Osteoblast (primary cell): ENCODE measurements at regions not wholly inside any gene's neighbourhood (a gene's known extent, or its start where the extent isn't known, plus 50 kb on each side); places are given as distances from the start of the nearest gene placed in this dataset.

Experiments used
- DNase-seq: peaks from one replicate; pipeline ENCODE4 v3.0.0; 2011; ENCODE audit warnings: low spot score, mixed read lengths; ENCODE audit not compliant: insufficient read length; ENCODE audit errors: missing footprints
- H2AFZ ChIP-seq: 2 replicates; pipeline ENCODE4 v1.6.0; 2011; ENCODE audit warnings: mild to moderate bottlenecking, low read length
- H3K27ac ChIP-seq: 2 replicates; pipeline ENCODE4 v1.5.1; 2011; ENCODE audit warnings: mild to moderate bottlenecking, low read depth, low read length, moderate library complexity
- H3K27me3 ChIP-seq: 2 replicates; pipeline ENCODE4 v1.6.0; 2012; ENCODE audit warnings: mild to moderate bottlenecking, control low read depth, inconsistent platforms, low read length, moderate library complexity; ENCODE audit not compliant: insufficient read depth
- H3K36me3 ChIP-seq: 2 replicates; pipeline ENCODE4 v1.5.1; 2011; ENCODE audit warnings: mild to moderate bottlenecking, low read length, control low read depth, moderate library complexity; ENCODE audit not compliant: insufficient read depth
- H3K4me1 ChIP-seq: 2 replicates; pipeline ENCODE4 v1.5.1; 2011; ENCODE audit warnings: mild to moderate bottlenecking, low read length, control low read depth, moderate library complexity; ENCODE audit not compliant: insufficient read depth
- H3K4me2 ChIP-seq: 2 replicates; pipeline ENCODE4 v1.6.0; 2011; ENCODE audit warnings: mild to moderate bottlenecking, low read length; ENCODE audit not compliant: insufficient read depth
- H3K4me3 ChIP-seq: fragments of 200-600 bp; sonication (generic); 3 replicates; pipeline ENCODE4 v1.5.1; 2012; ENCODE audit warnings: mild to moderate bottlenecking, low read length, inconsistent platforms; ENCODE audit not compliant: insufficient read depth
- H3K79me2 ChIP-seq: 2 replicates; pipeline ENCODE4 v1.6.0; 2012; ENCODE audit warnings: mild to moderate bottlenecking, low read length, control low read depth, inconsistent platforms; ENCODE audit not compliant: insufficient read depth
- H3K9me3 ChIP-seq: 2 replicates; pipeline ENCODE4 v1.5.1; 2011; ENCODE audit warnings: low read depth, low read length, control low read depth
- H4K20me1 ChIP-seq: 2 replicates; pipeline ENCODE4 v1.6.0; 2012; ENCODE audit warnings: mild to moderate bottlenecking, low read length, control low read depth; ENCODE audit not compliant: insufficient read depth
- TF ChIP-seq, protein P1 (sequence below): IDR thresholded peaks from 2 replicates; pipeline ENCODE4 v1.5.1; 2011; ENCODE audit warnings: mild to moderate bottlenecking, low read depth, low read length, moderate library complexity; ENCODE audit errors: extremely low read depth

DNA sequence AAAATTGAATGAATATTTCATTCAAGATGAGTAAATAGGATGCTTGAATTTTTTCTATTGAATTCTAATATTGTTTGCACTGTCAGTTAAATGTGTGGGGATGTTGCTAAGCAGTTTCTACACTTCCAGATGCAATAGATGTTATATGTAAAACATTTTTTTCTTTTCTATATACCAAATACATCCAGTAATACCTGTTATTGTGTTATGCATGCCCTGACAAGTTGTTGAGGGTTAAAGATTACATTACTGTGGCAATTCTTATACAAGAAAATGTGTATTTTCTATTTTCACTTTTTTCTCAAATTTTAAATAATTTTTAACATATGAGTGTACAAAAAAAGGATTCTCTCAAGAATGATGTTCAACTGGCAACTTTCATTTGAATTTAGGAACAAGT lies 713.9 kb downstream of the GATA3 start:
- Histone ChIP-seq H2AFZ (no peak overlapping the region), H3K9me3 (no peaks in the 10 kb centered on the region), H3K27me3 (no peaks in the 10 kb centered on the region), H3K79me2 (no peaks in the 10 kb centered on the region), H3K4me2 (no peak overlapping the region), H3K36me3 (no peaks in the 10 kb centered on the region), H3K4me1 (no peaks in the 10 kb centered on the region), H3K4me3 (no peak overlapping the region), H4K20me1 (no peaks in the 10 kb centered on the region), H3K27ac (no peak overlapping the region)
- TF ChIP-seq, protein P1, sequence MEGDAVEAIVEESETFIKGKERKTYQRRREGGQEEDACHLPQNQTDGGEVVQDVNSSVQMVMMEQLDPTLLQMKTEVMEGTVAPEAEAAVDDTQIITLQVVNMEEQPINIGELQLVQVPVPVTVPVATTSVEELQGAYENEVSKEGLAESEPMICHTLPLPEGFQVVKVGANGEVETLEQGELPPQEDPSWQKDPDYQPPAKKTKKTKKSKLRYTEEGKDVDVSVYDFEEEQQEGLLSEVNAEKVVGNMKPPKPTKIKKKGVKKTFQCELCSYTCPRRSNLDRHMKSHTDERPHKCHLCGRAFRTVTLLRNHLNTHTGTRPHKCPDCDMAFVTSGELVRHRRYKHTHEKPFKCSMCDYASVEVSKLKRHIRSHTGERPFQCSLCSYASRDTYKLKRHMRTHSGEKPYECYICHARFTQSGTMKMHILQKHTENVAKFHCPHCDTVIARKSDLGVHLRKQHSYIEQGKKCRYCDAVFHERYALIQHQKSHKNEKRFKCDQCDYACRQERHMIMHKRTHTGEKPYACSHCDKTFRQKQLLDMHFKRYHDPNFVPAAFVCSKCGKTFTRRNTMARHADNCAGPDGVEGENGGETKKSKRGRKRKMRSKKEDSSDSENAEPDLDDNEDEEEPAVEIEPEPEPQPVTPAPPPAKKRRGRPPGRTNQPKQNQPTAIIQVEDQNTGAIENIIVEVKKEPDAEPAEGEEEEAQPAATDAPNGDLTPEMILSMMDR: no peak
- no peak for DNase-seq

DNA sequence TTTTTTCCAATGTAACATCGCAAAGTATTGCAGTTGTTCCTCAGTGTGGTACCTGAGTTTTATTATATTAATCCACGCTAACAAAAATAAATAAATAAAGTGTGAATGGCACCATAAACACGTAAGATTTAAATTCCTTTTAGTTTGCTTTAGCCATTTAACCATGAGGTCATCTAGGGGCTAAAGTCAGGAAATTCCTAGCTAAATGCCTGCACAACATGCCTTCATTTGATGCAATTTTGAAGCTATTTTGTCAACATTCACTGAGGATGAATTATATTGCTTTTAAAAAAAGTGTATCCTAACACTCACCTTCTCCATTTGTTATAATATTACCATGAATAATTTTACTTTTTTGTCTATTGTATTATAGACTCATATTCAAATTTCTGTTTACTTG lies 714.4 kb downstream of the GATA3 start:
- no peak for DNase-seq
- H3K36me3 ChIP-seq: no peaks in the 10 kb centered on the region
- H4K20me1 ChIP-seq: no peaks in the 10 kb centered on the region
- no peaks in the 10 kb centered on the region for H3K9me3 ChIP-seq
- H3K27me3 ChIP-seq: no peaks in the 10 kb centered on the region
- no peaks in the 10 kb centered on the region for H3K79me2 ChIP-seq
- H2AFZ ChIP-seq: no peak overlapping the region
- H3K4me2 ChIP-seq: no peak overlapping the region
- H3K4me1 ChIP-seq: no peaks in the 10 kb centered on the region
- TF ChIP-seq, protein P1: no peak
- no peak overlapping the region for H3K4me3 ChIP-seq
- no peak overlapping the region for H3K27ac ChIP-seq

DNA sequence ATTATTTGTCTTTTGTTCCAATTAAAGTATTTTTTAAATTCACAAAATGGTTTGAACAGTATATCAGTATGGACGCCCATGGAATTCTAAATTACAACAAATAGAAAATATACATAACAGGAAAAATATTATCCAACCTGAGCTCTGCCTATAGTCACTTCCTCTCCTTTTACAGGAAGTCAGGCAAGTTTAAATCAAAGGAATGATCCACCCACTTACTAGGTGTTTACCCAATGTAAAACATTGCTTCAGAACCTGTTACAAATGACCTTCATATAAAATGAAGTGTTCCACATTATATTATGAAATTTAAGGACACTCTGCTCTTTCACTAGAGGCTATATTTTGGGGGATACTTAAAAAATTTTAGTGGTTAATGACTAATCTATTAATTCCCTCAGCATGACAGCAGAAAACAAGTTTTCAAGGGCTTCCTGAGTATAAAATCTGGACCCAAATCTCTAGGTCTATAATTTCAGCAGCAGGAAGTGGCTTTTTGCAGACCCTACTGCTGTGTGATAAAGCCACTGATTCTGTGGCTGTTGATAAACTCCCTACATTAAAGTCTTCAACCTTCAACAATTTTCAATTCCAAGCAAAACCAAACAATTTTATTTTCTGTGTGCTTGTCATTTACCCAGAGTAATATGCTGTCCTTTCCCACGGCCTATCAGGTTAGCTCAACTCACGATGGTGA lies 722.6 kb downstream of the GATA3 start:
- H3K4me2 ChIP-seq: no peak overlapping the region
- H3K4me3 ChIP-seq: no peak overlapping the region
- H2AFZ ChIP-seq: no peak overlapping the region
- H3K79me2 ChIP-seq: no peaks in the 10 kb centered on the region
- no peak for DNase-seq
- TF ChIP-seq, protein P1: no peak
- H3K9me3 ChIP-seq: no peaks in the 10 kb centered on the region
- H3K36me3 ChIP-seq: no peaks in the 10 kb centered on the region
- H3K4me1 ChIP-seq: no peaks in the 10 kb centered on the region
- H4K20me1 ChIP-seq: no peaks in the 10 kb centered on the region
- no peaks in the 10 kb centered on the region for H3K27me3 ChIP-seq
- H3K27ac ChIP-seq: no peak overlapping the region

DNA sequence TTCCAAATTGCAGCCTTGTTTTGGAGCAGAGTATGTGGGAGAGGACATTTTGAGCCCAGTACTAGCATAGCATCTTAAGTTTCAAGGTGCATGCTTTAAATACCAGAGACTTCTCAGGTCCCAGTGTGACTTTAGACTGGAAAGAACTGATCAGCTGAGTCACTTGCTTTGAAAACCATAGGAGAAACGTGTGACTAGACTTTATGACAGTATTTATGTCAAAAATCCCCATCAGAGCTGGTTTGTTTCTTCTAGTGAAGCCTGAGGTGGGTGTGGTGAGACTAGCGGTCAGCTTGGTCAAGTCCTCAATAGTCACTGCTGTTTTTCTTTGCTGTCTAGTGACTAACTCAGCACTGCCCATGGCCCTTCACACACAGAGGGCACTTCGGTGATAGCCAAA lies 724.2 kb downstream of the GATA3 start:
- Histone ChIP-seq H3K9me3 (no peaks in the 10 kb centered on the region), H4K20me1 (no peaks in the 10 kb centered on the region), H3K27ac (no peak overlapping the region), H3K36me3 (no peaks in the 10 kb centered on the region), H3K4me2 (no peak overlapping the region), H3K4me1 (no peaks in the 10 kb centered on the region), H3K79me2 (no peaks in the 10 kb centered on the region), H3K4me3 (no peak overlapping the region), H3K27me3 (no peaks in the 10 kb centered on the region), H2AFZ (no peak overlapping the region)
- no peak for DNase-seq
- TF ChIP-seq, protein P1: no peak
